ENCODE measurements at regions not wholly inside any gene's neighbourhood (a gene's known extent, or its start where the extent isn't known, plus 50 kb on each side); places are given as distances from the start of the nearest gene placed in this dataset.

GRCh38 chr17:33508215-33508614, 215.1 kb upstream of the ASIC2 start:
- TF ChIP-seq CTCF (IDR thresholded peaks at IDR 0.05; ENCODE audit: low read length), result no peak
- TF ChIP-seq EZH2 (optimal IDR thresholded peaks at IDR 0.05; ENCODE audit: low read depth, low read length), result no peak

Measured in MM.1S (cell line).